GM18870 (cell line): ENCODE measurements at regions not wholly inside any gene's neighbourhood (a gene's known extent, or its start where the extent isn't known, plus 50 kb on each side); places are given as distances from the start of the nearest gene placed in this dataset.
"Not testable (repeated sequence)": the region's sequence is repeated elsewhere in the genome, so short reads cannot be mapped to it uniquely, and the experiment has no call there.

Experiments used
- ATAC-seq: cut with Tn5 transposase; IDR thresholded peaks from one replicate; pipeline ENCODE4 v1.9.1; 2021; ENCODE audit warnings: moderate library complexity; ENCODE audit not compliant: unreplicated experiment

DNA sequence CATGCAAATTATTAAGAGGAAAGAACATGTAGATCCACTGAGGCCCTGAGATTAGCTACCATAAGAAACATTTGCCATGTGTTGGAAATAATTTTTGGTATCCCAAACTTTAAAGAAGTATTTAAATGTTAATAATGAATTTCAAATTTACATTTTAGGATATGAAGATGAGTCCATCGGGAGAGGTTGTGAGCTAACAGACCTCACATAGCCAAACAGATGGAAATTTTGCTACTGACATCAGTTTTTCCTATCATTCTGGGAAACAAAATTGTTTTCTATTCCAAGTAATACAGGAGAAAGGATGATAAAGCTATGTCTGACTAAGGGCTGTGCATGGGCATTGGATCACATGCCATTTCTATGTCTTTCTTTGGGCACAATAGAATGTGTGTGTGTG, 809.6 kb downstream of the TENT5A start:
- ATAC-seq: no peak

DNA sequence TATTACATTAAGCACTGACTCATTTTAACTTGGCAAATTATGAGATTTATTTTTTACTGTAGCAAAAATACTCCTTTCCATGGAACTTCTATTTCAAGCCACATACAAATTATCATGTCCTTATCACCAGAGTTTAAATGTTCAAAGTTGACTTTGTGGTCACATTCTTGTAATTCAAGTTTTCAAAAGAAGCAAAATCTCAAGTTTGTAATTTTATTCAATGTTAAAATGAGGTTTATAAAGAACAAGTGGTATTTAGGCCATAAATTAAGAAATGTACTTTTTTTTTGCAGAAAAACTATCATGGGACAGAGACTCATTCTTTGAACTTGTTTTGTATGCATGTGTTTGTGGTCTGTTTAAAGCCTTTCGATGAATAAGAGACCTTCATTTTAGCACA, 811.5 kb downstream of the TENT5A start:
- no peak for ATAC-seq

DNA sequence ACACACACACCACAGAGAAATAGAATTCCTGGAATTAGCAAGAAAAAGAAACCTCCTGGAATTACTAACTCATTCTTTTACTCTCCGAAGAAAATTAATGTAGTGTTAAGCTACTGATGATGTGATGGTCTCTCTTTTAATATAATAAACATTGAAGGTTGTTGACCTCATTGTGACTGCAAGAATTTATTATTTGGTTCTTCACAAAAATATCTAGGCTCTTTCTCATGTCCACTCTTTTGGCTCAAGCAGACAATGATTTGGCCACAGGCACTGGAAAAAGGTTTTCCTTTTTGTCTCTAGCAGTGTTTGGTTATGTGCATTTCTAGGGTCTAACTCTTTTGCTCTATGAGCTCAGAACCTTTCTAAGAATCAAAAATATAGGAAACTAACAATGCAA, 811.9 kb downstream of the TENT5A start:
- ATAC-seq: no peak

DNA sequence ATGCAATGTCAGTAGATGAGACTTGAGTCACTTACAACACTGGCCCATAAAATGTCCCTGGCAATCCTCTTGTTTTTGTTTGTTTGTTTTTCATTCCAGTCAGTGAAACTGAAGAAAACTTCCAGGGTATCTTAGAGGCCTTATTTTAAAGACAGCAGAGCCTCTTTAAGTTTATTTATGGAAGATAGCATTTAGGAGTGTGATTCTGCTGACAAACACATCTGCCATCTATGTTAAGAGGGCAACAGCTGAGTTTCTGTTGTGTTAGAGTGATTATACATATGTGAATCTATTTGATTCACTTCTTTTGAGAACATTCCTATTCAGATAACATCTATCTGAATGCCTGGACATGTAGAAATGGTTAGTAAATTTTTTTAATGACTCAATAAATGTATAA, 812.6 kb downstream of the TENT5A start:
- no peak for ATAC-seq

DNA sequence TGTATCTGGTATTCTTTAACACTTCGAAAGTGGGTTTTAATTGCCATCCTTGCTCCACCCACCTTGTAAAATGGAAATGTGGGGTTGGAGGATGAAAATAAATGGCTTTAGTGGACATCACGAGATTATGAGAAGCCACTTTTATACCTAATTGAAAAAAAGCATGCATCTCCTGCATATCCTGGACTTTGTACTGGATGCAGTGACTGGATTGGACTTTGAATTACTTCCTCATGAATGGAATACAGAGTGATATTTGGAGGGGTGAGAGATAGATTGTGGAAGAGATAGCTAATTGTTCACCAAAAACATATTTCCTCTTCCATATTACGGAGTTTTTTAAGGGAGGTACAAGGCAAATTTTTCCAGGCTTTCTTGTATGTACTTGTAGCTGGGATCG, 813.0 kb downstream of the TENT5A start:
- no peak for ATAC-seq

DNA sequence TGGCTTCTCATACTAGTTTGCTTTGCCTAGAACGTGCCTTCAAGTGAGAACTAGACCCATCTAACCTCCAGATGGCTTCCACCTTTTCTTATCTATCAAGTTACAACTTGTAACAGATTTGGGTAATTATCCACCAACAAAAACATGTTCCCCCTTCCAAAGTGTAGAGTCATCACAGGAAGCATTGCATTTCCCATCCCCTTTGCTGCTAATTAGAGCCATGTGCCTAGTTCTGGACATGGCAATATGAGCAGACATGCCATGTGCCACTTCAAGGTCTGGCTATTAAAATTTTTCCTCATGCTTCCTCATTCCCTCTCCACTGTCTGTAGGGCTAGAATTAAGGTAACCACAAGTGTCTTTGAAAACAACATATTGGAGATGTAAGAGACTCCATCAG, 814.4 kb downstream of the TENT5A start:
- ATAC-seq: no peak

DNA sequence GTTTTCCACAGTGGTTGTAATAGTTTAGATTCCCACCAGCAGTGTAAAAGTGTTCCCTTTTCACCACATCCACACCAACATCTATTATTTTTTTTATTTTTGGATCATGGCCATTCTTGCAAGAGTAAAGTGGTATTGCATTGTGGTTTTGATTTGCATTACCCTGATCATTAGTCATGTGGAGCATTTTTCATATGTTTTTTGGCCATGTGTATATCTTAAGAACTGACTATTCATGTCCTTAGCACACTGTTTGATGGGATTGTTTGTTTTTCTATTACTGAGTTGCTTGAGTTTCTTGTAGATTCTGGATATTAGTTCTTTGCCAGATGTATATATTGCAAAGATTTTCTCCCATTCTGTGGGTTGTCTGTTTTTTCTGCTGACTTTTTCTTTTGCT, 820.1 kb downstream of the TENT5A start:
- no peak for ATAC-seq

DNA sequence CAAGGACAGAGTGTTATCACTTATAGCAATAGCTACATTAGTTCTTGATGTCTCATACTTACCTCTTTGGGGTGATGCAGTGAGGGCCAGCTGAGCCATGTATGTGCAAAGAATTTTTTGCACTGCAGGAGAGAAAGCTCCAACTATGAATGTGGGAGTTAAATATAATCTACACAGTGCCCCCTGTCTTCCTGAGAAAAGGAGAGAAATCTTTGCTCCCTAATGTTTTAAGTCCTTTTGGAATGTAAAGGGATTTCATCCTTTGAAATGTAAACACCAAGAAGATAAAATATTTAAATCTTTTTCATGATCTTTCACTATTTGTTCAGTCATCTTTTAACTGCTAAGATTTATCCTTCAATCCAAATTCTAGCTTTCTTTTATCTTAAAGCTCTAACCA, 822.1 kb downstream of the TENT5A start:
- ATAC-seq: no peak

DNA sequence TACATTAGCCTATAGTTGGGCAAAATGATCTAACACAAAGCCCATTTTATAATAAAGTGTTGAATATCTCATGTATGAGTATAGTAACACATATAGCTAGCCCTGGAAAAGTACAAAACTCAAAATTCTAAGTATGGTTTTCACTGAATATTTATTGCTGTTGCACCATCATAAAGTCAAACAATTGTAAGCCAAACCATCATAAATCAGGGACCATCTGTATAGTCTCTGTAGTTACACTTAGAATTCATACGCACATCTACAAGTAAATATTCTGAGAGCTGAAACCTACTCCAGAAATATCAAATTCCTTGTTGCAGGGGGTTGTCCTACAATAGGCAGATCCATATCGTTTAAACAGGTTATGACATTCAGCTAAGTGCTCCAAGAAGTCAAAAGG, 817.3 kb downstream of the BCKDHB start:
- no peak for ATAC-seq

DNA sequence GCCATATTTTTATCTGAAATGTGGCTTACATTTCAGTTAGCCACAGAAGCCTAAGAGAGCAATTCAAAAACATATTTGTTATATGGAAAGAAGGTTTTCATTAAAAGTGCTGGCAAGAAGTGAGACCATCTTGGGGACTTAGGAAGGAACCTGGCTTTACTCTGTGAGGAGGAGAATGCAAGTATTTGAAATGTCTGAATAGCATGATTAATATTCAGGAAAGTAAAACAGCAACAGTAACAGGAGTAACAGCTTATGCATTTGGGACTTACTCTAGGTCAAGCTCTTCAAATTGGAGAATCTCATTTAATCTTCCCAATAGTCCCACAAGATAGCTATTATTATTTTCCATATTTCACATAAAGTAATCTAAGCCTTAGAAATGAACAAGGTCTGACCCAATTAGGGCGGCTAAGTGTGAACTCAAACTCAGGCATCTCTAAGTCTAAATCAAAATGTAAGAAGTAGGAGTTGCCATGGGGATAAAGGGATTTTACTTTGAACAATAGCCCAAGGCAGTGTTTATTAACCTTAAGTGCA, 816.5 kb downstream of the BCKDHB start:
- no peak for ATAC-seq

DNA sequence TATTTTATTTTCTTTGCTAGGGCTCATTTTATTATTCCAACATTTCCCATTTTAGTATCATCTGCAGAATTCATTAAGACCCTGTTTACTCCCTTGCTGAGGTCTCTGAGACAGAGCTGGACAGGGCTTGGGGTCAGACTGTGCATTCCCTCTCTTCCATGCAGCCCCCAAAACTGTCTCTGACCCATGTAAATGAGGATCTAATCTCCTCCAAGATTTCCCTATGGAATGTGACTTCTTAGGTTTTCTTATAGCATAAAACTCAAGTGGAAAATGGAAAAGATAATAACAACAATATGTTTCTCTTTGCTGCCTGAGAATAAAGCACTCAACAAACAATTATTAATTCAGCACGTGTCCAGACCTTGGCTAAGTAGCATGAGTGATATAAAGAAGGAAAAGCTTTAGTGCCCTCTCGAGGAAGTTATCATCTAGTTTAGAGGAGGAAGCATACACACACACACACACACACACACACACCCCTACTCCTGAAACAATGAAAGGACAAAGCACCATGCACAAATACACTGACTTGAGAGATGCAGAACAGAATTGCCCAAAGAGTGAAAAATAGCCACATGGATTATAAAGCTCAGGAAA, 815.5 kb downstream of the BCKDHB start:
- ATAC-seq: no peak

DNA sequence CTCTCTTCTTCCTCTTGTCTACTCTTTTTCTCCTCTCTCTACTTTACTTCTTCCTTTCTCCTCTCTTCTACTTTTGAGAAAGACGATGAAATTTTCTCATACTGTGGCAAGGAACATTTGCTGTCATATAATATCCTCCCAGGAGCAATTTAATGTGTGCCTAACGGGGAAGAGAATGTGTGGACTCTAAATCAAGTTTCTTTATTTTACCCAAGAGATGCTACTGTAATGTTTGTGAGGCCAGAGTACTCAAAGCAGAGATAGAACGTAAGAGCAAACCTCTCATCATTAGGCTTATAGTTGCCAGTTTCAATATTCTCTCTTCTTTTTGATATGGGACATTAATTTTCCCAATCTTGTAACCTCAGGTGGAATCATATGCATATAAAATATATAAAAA, 801.4 kb downstream of the BCKDHB start:
- ATAC-seq: no peak

DNA sequence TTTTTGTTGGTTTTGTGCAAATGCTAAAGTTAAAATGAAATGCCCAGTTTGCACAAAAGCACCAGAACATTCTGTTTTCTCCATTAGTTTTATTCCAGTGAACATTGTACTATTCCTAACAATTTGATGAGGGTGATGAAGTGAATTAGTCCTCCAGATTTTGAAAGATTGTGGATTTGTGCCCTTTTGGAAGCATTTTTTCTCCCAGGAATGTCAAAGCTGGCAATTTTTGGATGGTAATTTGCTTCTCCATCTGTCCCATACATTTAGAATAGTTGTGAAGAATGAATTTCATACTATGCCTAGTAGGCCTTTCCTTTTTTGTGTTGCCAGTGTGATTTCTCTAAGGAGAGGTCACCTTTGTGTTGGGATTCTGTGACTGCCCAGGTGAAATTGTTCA, 797.2 kb downstream of the BCKDHB start:
- no peak for ATAC-seq

DNA sequence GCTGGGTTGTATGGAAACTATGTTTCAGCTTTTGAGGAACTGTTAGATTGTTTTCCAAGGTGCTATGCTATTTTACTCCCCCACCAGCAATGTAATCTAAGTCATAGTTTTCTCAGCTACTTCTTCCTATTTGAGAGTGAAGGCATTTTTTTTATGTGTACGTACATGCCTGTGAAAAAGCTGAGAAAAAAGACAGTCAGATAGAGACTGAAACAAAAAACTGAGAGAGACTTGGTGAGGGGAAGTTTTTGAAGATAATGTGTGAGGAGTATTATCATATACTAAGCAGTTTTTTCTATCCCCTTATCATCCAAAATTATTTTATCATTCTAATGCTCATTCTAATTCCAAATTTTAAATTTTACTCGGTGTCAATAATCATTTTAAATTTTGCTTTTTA, 780.0 kb downstream of the BCKDHB start:
- peak; percentile 99 for ATAC-seq

DNA sequence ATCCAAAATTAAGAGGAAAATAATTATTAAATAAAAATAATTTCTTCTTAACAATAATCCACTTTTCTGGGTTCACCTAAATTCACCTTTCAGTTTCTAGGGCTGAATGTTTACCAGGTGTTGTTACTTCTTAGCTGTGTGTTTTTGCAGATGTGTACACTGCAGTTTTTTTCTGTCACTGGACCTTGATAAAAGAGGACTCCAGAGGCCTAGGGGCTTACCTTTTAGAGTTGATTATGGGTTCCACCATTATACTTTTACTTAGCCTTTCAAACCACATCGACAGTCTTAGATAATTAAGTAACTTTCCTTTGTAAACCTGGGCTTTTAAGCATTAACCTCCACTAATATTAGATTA, 766.5 kb downstream of the BCKDHB start:
- ATAC-seq: no peak

DNA sequence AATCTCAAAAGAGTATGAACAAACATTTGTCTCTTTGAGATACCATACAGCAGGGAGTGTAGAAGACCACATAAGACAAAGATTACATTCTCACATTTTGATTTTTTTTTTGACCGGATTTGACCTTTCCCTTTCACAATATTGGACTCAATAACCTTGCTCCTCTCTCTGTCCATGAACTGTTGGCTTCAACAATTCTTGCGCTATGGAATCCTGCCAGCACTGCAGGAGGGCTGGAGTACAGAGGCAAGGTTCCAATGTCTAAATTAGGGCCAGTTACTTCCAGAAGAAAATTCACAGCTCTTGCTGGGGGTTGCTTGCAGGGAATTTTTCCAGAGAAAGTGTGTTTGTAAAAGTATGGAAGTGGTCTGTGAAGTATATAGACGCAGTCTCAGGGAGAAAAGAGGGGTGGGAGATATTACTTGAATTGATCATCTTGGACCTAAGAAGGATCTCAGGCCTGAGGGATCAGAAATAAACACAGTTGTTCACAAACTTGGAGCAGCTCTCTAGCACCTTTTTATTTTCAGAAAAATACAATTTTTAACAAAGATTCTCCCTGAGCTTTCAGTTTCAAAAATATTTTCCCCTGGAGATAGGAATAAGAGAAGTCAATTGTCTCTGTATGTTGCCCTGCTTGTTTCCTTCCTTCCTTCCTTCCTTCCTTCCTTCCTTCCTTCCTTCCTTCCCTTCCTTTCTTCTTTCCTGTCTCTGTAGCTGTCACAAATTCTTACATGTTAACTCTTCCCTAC, 765.9 kb downstream of the BCKDHB start:
- ATAC-seq: no peak

DNA sequence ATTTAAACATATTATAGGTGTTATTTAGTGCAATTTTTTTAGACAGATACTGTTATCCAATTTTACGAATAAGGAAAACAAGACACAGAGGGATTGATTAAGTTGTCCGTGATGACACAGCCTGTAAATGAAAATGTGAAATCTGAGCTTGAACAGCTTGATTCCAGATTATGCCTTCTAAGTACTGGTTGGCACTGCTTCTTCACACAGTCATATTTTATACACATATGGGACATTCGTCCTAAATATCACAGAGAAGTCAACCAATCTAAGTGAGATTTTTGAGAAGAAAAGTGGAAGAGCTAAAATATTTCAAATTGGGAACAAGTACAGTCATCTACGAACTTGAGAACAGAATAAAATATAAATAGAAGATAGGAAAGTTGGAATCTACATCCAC, 756.3 kb downstream of the BCKDHB start:
- no peak for ATAC-seq

DNA sequence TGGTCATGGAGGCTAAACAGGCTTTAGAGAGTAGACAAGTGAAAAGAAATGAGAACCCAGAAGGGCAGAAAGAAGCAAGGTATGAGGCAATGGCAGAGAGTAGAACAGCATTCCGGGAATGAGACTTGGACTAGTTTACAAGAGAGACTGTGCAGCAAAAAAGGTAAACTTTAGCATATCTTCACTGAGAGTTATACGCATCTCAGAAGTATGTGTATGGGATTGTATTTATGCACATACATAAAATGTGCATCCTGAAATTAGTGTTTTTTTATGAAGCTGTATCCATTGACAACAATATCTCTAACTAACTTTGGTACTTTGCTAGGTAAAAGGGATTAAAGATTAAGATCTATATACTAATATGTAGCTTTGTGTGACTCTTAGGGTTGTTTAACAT, 753.6 kb downstream of the BCKDHB start:
- ATAC-seq: no peak

DNA sequence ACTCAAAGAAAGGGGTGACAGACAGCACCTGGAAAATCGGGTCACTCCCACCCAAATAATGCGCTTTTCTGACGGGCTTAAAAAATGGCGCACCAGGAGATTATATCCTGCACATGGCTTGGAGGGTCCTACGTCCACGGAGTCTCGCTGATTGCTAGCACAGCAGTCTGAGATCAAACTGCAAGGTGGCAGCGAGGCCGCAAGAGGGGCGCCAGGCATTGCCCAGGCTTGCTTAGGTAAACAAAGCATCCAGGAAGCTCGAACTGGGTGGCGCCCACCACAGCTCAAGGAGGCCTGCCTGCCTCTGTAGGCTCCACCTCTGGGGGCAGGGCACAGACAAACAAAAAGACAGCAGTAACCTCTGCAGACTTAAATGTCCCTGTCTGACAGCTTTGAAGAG, 741.5 kb downstream of the BCKDHB start:
- ATAC-seq: not testable (repeated sequence)

DNA sequence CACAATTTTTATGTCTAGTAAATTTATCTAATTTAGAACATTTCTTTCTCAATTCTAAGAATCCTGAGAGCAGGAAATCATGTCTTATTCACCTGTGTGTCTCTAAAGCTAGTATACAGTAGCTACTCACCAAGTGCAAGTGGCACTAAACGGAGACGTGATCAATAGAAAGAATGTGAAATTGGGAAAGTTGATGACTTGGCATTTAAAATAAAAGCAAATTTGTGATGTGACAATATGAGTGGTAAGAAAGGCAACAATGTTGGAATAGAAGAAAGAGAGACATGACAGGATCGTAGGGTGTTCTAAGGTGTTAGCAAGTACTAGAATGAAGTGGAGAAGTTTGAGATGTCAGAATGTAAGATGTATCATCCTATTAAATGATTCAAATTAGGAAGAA, 725.9 kb downstream of the BCKDHB start:
- no peak for ATAC-seq

DNA sequence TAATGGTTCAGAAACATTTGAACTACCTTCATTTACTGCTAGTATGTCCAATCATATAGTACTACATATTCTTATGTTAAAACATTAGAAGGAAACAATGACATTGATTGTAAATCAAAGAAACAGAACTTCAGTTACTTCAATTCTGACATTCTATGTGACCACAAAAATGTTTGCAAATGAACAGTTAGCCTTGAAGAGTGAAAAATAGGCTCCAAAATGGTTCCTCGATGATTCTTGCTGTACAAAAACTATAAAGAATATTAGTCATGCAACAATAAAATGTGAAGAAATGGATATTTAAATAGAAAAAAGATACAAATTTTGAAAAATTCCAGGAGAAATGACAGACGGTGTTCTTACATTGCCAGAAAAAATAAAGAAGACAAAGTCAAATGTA, 686.9 kb downstream of the BCKDHB start:
- no peak for ATAC-seq

DNA sequence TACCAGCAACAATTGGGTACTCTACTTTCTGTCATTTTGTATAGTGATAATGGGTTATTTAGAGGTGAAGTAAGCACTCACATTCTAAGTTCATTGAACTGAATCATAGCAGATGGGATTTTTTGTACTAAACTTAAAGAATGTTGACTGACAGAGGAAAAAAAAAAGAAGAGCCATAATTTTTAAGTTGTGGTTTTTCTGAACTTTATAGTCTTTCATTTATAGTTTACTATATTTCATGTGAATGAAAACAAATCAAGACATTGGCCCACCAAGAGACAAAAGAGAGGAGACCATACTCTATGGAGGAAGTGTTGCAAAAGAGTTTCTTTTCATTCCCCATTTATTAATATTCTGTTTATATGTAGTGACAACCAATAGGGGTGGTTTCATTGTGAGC, 685.7 kb downstream of the BCKDHB start:
- ATAC-seq: no peak
